ENCODE measurements at regions not wholly inside any gene's neighbourhood (a gene's known extent, or its start where the extent isn't known, plus 50 kb on each side); places are given as distances from the start of the nearest gene placed in this dataset.

DNA sequence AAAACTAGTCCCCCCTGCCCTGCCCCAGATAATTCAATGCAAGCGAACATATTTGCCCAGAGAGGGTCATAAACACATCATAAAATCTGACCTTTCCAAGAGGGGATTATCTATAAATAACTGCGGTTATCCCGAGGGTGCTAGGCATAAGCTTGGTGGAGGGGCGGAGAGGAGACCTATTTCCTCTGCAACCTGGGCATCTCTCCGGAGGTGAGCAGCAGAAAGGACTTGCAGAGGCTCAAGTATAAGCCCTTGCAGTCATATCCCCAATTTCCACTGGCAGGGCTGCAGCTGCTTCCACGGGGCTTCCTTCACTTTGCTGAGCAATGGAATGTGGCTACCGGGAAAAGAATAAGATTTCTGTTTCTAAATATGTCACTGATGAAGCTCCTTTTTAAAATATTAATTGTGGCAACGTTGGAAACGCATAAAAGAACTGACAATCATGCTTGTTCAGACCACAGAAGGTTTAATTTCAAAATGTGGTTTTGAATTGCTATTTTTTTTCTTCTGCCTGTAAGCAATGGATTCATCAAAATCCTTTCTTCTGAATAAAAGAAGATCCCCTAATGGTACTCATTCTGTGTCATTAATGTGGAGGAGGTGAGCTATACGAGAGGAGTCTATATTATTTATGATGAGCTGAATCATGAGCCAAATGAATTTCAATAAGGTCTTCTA, 268.9 kb upstream of the ATP2B1 start:
- DNase-seq, result no peak

DNA sequence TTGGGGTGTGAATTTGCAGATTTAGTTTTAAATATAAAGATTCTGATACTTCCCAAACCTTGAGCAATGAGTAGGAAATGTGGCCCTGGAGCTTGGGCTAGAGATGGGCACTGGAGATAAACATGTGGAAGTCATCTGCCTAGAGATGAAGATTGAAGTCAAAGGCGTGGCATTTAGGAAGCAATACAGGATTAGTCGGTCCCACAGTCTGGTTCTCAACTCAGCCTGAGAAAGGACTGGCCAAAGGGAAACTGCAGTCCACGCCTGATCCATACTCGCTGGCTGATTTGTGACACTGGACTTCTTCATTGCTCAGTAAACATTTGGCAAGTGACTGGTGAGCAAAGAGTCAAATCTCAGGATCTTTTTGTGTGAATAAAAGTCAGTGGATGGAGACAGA, 268.2 kb upstream of the ATP2B1 start:
- DNase-seq, result no peak

DNA sequence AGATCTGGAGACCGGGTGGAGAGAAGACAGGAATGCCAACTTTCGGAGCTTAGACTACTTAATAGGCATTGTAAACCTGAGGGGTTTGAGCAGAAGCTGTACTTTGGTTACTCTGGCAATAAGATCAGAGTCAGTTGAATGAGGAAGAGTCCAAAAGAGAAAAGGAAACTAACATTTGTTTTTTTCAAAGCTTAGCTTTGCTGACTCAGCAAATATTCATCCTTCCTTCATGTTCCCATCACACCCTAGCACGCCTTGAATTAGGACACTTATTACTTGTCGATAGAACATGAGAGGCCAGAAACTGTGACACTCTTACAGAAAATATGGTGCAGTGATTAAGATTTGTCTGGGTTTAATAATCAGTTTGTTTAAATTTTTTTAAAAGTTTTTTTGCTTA, 266.9 kb upstream of the ATP2B1 start:
- DNase-seq, result no peak

DNA sequence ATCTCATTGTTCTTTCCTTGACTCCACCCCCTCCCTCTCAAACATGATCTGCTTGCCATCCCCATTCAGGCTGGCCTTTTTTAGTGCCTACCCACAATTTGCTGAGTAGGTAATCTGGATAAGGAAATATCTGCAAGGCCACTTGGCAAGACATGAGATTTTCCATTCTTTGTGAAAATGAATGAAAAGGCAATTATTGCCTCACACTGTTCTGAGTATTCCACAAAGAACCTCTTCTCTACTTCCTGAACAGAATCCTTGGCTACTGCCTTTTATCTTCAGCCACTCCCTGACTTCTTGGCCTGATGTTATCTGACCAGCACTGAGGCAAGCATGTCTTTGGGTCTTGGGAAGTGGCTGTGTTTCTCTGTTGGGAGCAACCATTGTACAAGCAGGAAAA, 263.2 kb upstream of the ATP2B1 start:
- no peak for DNase-seq

DNA sequence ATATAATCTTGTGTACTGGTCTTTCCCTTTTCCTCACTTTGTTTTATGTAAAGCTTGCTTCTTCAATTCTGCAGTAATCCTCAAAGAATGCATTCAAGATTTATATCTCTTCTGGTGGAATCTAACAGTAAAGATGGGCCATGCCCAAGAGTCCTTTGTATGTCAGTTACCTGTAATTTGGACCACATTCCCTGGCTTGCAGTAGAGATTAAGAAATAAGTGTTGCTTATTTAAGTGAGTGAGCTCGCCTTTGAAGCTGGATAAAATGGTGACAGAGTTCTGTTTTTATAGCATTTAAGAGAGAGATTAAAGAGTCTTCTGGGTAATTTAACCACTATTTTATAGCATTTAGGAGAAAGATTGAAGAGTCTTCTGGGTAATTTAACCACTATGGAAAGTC, 262.1 kb upstream of the ATP2B1 start:
- no peak for DNase-seq

DNA sequence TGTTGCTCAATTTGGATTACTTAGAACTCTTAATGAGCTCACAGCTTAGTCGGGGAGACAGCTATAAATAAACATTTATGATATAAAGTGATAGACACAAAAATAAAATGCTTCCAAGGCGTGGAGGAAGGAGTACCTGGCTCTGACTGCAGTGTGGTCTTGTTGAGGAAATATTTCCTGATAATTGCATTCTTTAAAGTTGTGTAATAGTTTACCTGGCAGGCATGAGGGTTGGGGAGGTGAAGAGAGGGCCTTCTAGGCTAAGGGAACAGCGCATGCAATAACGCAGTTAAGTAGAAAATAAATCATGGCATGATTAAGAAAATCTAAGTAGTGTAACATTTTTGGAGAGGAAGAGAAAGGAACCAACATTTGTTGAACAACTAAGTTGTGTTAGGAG, 260.5 kb upstream of the ATP2B1 start:
- DNase-seq, result no peak

DNA sequence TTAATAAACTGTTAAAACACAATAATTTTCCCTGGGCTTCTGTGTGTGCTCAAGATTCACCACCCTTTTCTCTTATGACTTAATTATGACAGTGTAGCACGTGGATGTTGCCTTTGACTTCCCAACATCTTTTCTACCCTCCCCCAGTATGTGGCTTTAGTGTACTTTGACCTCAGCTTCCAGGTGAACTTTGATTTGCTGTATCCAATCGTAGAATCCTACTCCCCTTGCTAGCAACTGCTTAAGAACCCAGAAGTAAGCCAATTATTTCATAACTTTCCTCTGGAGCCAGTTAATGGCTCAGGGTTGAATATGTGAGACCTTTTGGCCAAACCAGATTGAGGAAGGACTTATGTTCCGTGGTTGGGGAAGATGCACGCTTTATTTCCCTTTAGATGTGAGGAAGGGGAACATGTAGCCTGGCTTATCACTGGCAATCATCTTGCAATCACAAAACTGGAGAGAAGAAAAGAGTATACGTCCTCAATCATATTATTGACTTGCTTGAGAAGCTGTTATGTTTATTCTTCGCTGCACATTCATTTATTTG, 259.6 kb upstream of the ATP2B1 start:
- no peak for DNase-seq

DNA sequence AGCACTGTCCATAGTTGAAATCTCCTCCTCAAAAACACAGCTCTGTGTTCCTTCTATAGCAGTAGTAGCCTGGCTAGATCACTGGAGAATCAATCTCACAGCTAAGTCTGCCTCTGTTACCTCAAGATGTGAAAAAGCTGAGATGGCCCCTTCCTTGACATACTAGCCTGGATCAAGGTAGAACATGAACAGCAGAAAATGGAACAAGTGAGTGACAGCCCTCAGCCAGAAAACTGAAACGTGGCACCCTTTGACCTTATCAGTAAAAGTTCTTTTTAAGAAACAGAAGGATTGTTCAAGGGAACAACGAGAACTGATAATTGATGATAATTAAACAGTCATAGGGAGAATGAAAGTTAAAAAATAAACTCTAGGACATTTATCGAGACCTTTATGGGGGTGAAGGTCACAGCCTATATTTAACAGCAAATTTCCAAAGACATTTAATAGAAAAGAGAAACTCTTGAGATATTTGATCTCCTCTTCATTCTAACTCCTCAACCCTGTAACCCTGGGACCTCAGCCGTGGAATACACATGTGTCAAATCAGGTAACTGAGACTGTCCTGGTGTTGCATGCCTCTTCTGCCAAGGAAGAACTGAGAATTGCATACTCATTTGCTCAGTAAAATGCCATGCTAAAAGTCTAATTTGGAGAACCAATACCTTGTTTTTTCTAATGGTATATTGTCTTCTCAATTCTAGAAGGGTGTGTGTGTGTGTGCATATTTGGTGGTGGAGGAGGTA, 258.0 kb upstream of the ATP2B1 start:
- DNase-seq, result no peak

DNA sequence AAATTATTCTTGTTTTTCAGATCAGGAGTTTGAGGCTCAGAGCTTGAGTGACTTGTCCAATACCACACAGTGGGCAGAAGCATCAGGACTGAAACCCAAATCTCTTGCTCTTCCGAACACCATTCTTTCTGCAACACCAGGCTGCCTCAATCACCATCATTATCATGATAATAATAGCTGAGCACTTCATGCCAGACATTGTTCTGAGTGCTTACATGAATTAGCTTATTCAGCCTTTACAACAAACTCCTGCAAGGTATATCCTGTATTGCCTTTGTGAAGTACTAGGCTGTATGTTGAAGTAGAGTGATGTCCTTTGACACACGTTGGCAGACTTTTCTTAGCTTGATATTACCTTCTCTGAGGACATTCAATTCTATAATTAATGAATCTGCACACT, 257.4 kb upstream of the ATP2B1 start:
- no peak for DNase-seq

DNA sequence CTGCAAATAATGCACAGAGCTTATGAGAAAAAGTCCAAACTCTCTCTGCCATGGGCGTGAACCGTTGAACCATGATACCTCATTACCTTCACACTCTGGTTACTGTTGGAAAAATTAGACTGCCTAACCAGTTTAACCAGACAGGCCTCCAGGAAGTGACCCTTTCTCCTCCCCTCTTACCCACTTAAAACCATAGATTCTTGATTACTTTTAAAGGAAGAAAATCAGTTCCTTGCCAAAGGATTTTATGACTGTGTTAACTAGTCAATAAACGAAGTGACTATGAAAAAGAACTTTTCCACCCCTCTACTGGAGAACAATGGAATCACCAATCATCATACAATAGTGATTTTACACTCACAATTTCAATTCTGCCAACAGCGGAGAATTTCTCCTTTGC, 254.0 kb upstream of the ATP2B1 start:
- DNase-seq, result no peak

DNA sequence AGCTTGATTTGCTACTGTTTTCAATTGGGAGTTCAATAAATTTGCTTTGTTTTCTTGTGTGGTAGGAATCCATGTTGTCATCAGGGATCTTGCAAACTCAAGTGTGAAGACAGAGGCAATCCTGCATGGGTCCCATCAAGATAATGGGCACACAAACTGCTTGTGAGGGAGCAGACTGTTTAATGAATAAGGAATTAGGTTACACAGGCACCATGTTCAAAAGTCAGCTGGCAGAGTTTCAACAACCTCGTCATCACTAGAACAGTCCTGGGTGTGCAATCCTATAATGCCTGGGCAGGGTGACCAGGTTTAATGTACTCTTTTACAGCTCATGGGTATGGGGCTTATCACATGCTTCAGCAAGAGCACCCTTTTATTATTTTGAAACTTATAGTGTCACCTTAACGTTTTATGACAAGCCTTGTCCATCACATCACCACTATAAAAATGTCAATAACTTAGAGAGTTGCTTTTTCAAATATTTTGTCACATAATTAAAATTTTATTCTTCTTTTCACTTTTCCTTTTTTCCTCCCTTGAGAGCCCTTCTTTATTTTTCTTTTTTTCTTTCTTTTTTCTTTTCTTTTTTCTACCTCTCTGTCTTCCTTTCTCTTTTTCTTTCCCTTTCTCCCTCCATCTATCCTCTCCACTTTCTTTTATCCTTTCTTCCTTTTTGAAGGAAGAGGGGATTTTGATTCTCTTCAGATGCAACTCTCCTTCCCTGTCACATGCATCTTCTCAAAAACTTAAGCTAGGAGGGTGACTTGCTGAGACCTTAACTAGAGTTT, 252.2 kb upstream of the ATP2B1 start:
- no peak for DNase-seq

DNA sequence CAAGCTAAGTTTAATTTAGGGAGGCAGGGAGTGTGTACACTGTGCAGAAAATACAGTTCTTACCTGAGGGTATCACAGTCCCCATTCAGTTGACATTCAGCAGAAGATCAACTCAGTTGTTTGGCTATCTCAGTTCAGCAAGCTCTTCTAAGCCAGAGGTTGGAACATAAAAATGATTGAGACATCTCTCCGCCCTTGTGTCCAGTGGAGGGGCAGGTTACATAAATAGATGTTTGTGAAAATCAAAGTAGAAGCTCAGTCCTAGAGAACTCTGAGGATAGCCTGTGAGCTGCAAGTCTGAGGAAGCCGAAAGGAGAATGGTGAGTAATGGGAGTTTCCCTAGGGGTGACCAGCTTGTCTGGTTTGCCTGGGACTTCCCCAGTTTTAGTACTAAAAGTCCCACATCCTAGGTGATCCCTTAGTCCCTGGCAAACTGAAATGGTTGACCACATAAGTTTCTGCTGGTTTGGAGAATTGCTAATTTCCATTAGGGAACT, 251.4 kb upstream of the ATP2B1 start:
- peak; percentile 65 for DNase-seq

DNA sequence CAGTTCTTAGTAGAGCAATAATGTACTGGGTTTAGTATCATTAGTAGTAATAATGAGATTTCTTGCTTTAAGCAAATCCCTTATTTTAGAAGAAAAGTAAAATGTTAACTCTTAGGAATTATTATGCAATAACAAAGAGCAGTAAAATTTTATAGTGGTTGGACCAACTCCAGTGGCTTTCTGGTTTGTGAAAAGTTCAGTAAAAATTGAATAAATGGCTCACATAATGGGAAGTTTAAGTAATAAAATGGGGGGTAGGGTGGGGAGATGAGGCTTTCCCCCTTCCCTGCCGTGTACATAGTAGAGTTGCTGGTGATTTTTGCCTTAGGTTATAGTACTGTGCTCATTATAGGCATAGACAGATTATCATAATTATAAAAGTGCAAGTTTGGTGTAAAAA, 250.5 kb upstream of the ATP2B1 start:
- DNase-seq, result no peak

DNA sequence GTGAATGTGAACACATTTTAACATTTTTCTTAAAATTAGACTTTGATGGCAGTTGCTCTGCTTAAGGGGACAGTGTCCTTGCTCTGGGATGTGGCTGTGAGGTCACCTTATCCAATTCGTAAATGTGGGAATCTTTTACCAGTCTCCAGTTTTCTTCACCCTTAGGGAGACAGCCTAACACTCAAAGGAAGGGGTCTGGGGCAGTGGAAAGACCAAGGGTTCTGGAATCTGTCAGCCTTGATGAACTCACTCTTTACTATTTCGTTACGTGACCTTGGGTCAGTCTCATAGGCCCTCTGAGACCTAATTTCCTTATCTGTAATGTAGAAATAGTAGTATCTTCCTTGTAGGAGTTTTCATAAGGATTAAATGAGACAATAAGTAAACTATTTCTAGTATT, 245.6 kb upstream of the ATP2B1 start:
- DNase-seq, result no peak

DNA sequence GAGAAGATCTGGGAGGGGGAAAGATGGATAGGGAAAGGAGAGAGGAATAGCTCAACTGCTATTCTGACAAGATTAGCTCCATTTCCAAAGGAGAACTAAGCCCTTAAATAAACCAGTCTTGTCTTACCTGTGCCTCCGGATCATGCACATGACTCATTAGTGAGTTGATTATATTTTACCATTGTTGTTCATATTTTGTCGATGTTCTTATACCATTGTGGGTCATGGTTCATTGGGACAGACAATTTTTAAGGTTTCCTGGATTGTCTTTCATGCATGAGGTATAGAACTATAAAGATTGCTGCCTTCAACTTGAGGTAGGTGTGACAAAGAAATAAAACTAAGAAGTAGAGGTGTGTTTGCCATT, 243.0 kb upstream of the ATP2B1 start:
- DNase-seq, result no peak

DNA sequence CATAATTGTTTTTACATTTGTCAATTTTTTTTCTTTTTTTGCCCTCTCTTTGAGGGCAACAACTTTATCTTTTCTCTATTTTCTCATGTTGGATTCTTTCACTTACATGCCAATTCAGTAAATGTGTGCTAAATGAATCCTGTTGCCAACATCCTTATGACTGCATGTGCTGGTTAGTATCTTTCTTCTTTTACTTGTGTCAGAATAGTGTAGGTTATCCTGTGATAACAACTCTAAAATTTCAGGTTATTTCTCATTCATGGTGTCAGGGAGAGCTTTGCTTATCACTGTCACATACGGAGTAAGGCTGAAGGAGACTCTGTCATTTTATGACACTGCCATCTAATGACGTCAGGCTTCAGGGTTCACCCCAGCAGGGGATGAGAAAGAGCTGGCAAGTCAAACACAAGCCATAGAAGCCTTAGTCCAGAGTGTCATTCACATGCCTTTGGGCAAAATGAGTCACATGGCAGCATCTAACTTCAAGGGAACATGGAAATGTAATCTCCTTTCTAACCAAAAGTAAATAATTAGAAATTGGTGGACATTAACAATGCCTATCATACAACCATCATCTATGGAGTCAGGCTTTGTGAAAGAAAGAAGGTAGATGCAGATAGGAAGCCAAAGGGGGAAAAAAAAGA, 242.5 kb upstream of the ATP2B1 start:
- DNase-seq, result peak; percentile 62

DNA sequence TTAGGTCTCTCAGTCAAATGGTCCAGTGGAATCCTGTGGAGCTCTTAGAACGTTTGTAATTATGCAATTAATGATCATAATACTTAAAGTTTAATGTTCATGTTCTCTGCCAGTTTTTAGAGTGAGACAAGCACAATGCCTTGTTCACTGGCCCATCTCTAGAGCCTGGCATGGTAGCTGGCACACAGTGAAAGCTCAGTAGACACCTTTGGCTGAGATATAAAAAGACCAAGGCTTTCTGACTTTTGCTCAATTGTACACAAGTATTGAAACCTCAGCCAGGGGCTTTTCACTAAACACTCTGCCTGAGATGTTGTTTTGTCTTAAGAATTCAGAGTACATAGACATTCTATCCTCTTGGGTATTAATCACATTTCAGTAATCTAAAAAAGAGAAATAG, 241.8 kb upstream of the ATP2B1 start:
- DNase-seq, result peak; percentile 61

DNA sequence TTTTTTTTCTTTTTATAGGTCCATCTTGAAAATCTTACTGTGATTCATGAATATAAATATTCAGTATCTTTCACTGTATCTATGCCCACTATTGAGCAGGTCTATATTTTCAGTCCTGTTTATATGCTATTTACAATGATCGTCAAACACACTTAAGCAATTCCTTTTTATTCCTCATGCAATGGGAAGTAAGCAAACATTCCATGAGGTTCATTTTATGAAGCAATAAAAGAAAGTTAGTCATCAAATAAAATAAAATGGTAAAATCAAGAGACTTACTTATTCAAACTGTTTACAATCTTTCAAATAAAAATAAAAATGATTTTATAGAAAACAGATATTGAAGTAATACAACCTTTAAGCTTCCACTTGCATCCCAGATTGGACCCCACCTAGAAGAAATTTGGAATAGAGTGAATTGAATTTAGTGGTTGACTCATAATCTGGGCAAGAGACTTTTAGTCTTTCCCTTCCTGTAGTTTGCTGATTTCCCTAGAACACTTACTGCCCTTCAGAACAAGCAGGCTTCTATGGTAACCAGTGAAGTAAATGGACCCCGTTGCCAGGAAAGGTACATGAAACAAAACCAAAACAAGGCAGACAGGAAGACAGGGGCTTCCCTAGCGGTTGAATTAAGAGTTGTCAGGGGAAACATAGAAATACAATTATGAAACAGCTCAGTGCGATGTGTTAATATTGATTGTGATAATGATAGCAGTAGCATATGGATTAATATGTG, 241.0 kb upstream of the ATP2B1 start:
- DNase-seq, result peak; percentile 72

DNA sequence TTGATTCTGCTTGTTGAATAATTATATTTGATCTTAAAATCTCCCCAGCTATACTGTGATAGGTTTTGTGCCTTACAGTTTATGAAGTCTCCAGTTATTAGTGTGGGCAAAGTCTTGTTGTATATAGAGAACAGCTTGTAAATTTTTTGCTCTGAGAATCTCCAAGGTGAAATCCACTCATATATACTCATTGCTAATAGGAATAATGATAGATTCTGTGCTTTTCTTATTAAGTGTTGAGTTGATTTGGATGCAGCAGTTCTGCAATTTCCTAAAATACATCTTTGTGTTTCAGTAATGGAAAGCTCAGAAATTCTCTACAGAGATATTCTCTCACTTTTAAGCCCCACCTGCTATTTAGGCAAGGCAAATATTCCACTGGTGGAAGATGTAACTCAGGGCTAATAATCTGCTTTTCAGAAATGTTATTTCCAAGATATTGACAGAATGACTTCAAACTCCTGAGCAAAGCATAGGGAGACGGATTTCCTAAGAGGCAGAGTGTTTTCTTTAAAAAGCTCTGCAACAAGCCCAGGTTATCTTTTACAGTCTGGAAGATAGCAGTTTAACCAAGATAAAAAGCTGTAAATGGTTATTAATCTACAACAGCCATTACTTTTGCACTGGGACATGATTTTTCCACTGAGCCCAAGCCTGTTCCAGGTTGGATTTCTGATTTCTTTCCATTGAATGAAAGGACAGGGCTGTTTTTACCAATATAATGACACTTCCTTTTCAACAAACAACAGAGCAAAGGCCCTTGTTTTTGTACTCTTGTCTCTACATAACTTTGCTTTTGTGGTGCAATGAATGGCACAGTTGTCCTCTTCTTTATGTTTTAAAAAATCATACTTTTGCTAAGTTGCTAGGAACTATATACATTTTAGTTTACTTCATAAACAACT, 239.9 kb upstream of the ATP2B1 start:
- no peak for DNase-seq

DNA sequence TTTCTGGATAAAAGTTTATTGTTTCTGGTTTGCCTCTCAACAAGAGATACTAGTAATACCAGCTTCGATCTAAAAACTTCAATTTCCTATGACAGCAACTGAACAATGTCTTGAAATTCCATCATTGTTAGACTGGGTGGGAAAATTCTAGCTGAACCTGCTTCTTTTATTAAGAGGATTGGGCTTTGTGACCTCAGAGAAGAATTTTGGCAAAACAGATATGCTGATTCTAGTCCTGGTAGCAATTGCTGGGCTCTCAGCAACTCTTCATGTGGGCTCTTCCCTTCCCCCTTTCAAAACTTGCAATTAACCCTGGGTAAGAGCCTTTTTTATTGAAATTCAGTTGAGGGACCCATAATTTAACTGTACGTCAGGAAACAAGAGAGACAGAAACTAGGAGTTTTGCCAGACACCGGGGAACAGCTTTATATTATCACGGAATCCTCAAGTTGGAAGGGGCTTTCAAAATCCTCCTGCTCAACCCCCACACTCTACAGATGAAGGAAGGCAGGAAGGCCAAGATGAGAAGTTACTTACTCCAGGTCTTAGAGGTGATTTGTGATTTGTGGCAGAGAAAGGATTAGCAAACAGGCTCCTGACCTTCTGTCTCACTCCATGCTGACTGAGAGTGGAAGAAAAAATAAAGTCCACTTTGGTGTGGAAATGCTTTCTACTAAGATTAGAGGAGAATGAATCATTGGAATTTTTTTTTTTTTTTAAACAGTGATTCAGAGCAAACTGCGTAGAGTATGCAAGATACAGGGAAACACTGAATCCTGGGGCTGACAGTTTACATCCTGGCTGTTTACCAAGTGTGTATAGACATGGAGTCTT, 239.0 kb upstream of the ATP2B1 start:
- no peak for DNase-seq

Data from activated effector memory CD4-positive, alpha-beta T cell treated with anti-CD3 and anti-CD28 coated beads, Interleukin-2, amount 50 U/mL, for 16 hours (primary cell).